ENCODE measurements at regions not wholly inside any gene's neighbourhood (a gene's known extent, or its start where the extent isn't known, plus 50 kb on each side); places are given as distances from the start of the nearest gene placed in this dataset.
A peak's percentile ranks its signal among the peaks of the same experiment; 100 is the strongest.

DNA sequence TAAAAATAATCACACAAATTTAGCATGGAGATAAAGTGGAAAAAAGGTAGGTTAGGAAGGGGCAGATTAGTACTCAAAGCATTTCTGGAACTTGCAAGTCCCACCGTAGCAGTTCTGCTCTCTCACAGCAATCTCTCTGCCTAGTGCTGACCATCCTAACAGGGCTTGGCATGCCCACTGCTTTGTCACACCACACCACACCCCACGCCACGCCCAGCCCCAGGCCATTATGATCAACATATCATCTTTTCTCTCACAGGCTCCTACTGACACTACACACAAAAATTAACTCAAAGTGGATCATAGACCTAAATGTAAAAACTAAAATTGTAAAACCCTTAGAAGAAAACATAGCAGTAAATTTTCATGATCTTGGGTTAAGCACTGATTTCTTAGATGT, 273.7 kb downstream of the DAD1 start:
- no peaks in the 10 kb centered on the region for H3K4me1 ChIP-seq (replicated peaks in 1 of 4; ENCODE audit: control insufficient read depth in 3 of 4, insufficient read depth in 4 of 4, low read length in 3 of 4)
- H4K91ac ChIP-seq (replicated peaks; ENCODE audit: insufficient read length, low read length) = no peak overlapping the region
- no peak overlapping the region for H2BK20ac ChIP-seq (ENCODE audit: low read length)
- TF ChIP-seq CHD2 (IDR thresholded peaks at IDR 0.05; ENCODE audit: low read length) = no peak
- no peak for TF ChIP-seq EGR1 (IDR thresholded peaks at IDR 0.05; ENCODE audit: borderline replicate concordance, low read depth, low read length)
- TF ChIP-seq RNF2 (IDR thresholded peaks at IDR 0.05; ENCODE audit: borderline replicate concordance, low read depth, low read length, missing control alignments, poor library complexity, severe bottlenecking) = no peak
- TF ChIP-seq CREB1 (IDR thresholded peaks at IDR 0.05) = no peak
- no peak for TF ChIP-seq SP1 (IDR thresholded peaks at IDR 0.05; ENCODE audit: low read depth, low read length)
- no peak for TF ChIP-seq JUN (IDR thresholded peaks at IDR 0.05; ENCODE audit: low read depth, low read length)
- no peak for TF ChIP-seq POLR2AphosphoS5 (IDR thresholded peaks at IDR 0.05; ENCODE audit: low read depth, low read length)
- TF ChIP-seq ASH2L (IDR thresholded peaks at IDR 0.05; ENCODE audit: low read length) = no peak
- TF ChIP-seq, protein P1, sequence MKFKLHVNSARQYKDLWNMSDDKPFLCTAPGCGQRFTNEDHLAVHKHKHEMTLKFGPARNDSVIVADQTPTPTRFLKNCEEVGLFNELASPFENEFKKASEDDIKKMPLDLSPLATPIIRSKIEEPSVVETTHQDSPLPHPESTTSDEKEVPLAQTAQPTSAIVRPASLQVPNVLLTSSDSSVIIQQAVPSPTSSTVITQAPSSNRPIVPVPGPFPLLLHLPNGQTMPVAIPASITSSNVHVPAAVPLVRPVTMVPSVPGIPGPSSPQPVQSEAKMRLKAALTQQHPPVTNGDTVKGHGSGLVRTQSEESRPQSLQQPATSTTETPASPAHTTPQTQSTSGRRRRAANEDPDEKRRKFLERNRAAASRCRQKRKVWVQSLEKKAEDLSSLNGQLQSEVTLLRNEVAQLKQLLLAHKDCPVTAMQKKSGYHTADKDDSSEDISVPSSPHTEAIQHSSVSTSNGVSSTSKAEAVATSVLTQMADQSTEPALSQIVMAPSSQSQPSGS (IDR thresholded peaks at IDR 0.05; ENCODE audit: low read length) = no peak
- no peak overlapping the region for H2BK12ac ChIP-seq (ENCODE audit: low read depth, low read length)
- no peak overlapping the region for H3K27ac ChIP-seq (ENCODE audit: low read depth, low read length)
- H2BK15ac ChIP-seq (ENCODE audit: low read length) = no peak overlapping the region
- H2BK120ac ChIP-seq (replicated peaks; ENCODE audit: low read depth, low read length) = no peak overlapping the region
- H3K56ac ChIP-seq (replicated peaks; ENCODE audit: insufficient read length, low read depth, low read length) = no peak overlapping the region
- WGBS, 2 experiments (ENCODE audit: extremely low coverage in 1 of 2, insufficient coverage in 1 of 2, insufficient read length in 1 of 2, insufficient replicate concordance in 2 of 2, low coverage in 1 of 2, low lambda C conversion rate in 2 of 2, missing lambda C conversion rate in 1 of 2) = 90% methylated on average over 3 of the region's 3 CpGs; no CpG with 5 or more reads in 1 of the 2 experiments
- no peaks in the 10 kb centered on the region for H3K79me2 ChIP-seq (ENCODE audit: control insufficient read depth in 1 of 2, insufficient read depth in 2 of 2, low read length in 2 of 2)
- no peaks in the 10 kb centered on the region for H3K36me3 ChIP-seq (ENCODE audit: control insufficient read depth in 2 of 4, insufficient read depth in 4 of 4, low read length in 3 of 4)
- H2AK5ac ChIP-seq (ENCODE audit: low read depth, low read length) = no peak overlapping the region
- ChIA-PET CTCF (ENCODE audit: partially characterized antibody) (interaction anchor here (0.7 to 1.5 kb wide), 14 partner anchors 19 to 250 kb away, joined by 3 to 6 read pairs (median 4); no protein-coding TSS in a partner anchor), POLR2A (ENCODE audit: partially characterized antibody) (no interaction called here)
- H4K5ac ChIP-seq (ENCODE audit: insufficient read length, low read depth, low read length) = no peak overlapping the region
- FAIRE-seq (no peak), DNase-seq (ENCODE audit: low read depth in 1 of 2, low spot score in 2 of 2) (no peak)
- no peak overlapping the region for H4K8ac ChIP-seq (ENCODE audit: extremely low read depth, insufficient read depth, low read length)
- H2AFZ ChIP-seq (ENCODE audit: low read length) = no peak overlapping the region
- H3K23ac ChIP-seq (ENCODE audit: insufficient read length) = no peak overlapping the region
- H3K9ac ChIP-seq (replicated peaks in 1 of 4; ENCODE audit: extremely low read depth in 1 of 4, low read depth in 3 of 4, low read length in 3 of 4) = peak overlapping the region in 1 of 4 experiments; percentile 21; a peak in 1 of 7 replicates
- no peaks in the 10 kb centered on the region for H3K27me3 ChIP-seq (replicated peaks in 1 of 4; ENCODE audit: control insufficient read depth in 3 of 4, extremely low read depth in 1 of 4, insufficient read depth in 3 of 4, low read length in 3 of 4)
- no peak overlapping the region for H3K18ac ChIP-seq (ENCODE audit: extremely low read depth, low read length)
- H2BK5ac ChIP-seq (ENCODE audit: low read depth, low read length) = no peak overlapping the region
- no peaks in the 10 kb centered on the region for H3K9me3 ChIP-seq (ENCODE audit: insufficient read depth in 2 of 2, low read depth in 1 of 2, low read length in 1 of 2)
- H4K20me1 ChIP-seq (replicated peaks in 1 of 2; ENCODE audit: control insufficient read depth in 1 of 2, insufficient read depth in 2 of 2, low read length in 2 of 2) = no peaks in the 10 kb centered on the region
- no peak overlapping the region for H3K4me3 ChIP-seq (ENCODE audit: extremely low read depth in 1 of 4, insufficient read depth in 2 of 4, low read depth in 3 of 4, low read length in 4 of 4)
- no peaks in the 10 kb centered on the region for H3K23me2 ChIP-seq (ENCODE audit: low read depth, low read length)
- no peak overlapping the region for H3K4me2 ChIP-seq (ENCODE audit: insufficient read depth in 1 of 2, low read depth in 2 of 2, low read length in 2 of 2)
- no peak overlapping the region for H3K14ac ChIP-seq (ENCODE audit: insufficient read length)
- H3K4ac ChIP-seq (replicated peaks; ENCODE audit: insufficient read length, low read depth, low read length) = no peak overlapping the region
- no peaks in the 10 kb centered on the region for H3K79me1 ChIP-seq (ENCODE audit: low read depth, low read length)
